ENCODE measurements at regions not wholly inside any gene's neighbourhood (a gene's known extent, or its start where the extent isn't known, plus 50 kb on each side); places are given as distances from the start of the nearest gene placed in this dataset.

DNA sequence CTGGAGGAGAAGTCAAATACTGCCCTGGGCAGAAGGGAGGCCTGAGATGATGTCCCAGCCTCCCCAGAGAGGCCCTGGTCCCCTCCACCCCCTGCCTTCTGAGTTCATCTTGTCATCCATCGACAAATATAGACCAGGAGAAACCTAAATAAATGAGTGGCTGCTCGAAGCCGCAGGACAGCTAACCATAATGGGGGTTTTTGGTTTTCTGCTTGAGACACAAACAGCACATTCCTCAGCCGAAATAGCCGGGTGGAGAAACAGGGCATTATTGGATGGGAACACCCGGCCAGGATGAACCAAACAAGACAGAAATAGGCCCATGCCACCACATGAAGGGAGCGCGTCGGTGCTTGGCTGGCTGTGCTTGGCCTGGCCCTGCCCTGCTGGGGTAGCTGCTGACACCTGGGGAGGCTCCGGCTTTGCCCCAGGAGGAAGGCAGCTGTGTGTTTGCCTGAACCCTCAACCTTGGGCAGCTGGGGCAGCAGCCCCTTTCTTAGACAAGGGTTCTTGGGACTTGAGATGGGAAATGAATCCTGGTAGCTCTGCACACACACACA is 188.1 kb downstream of the IRX5 start:
- DNase-seq (ENCODE audit: low read depth), result no peak

DNA sequence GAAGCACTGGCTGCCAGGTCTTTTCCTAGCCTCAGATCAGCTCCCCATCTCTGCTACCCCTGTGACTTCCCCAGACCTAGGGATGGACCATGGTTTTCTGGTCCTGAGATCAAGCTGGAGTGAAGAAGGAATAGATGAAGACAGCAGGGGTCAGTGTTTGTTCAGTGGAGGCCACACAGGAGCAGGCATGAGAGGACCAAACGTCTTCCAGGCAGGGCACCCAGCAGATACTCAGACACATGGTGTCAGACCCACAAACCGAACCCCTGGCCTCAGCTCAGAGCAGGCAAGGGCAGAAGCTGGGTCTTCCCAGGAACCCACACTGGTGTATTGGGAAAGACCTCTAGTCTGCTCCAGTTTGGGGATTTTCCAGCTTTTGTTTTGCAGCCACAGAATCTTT is 189.7 kb downstream of the IRX5 start:
- DNase-seq (ENCODE audit: low read depth), result no peak

GRCh38 chr16:55120826-55121225 is 190.2 kb downstream of the IRX5 start:
- DNase-seq (ENCODE audit: low read depth), result no peak

DNA sequence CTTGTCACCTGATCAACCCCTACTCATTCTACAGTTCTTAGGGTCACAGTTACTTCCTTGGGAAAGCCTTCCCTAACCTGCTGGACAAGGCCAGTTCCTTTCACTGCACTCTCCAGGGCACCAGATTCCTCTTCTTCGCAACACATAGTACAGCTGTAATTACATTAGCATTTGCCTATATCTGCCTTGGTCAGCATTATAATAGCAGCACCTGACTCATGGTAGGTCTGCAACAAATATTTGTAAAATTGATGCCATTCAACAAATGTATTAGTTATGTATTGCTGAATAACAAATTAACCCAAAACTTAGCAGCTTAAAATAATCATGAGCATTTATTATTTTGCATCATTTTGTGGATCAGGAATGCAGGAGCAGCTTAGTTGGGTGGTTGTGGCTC is 193.0 kb downstream of the IRX5 start:
- no peak for DNase-seq (ENCODE audit: low read depth)

GRCh38 chr16:55125818-55126385 is 195.2 kb downstream of the IRX5 start:
- no peak for DNase-seq (ENCODE audit: low read depth)

DNA sequence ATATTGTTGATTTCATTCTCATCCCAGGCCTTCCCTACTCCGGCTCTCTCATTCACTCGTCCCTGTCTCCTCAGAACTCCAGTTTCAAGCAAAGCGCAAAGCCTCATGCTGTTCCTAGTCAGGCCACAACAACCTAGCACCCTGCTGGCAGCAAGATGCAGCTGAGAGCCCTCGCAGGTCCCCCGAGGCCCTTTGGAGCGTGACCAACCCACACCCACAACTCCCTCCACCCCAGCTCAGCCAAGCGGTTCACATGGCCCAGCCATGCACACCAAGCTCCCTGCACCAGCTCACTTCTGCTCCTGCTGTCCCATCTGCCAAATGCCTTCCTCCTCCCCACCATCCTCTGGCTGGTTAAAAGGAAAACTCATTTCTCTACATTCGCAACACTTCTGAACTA is 195.8 kb downstream of the IRX5 start:
- no peak for DNase-seq (ENCODE audit: low read depth)

DNA sequence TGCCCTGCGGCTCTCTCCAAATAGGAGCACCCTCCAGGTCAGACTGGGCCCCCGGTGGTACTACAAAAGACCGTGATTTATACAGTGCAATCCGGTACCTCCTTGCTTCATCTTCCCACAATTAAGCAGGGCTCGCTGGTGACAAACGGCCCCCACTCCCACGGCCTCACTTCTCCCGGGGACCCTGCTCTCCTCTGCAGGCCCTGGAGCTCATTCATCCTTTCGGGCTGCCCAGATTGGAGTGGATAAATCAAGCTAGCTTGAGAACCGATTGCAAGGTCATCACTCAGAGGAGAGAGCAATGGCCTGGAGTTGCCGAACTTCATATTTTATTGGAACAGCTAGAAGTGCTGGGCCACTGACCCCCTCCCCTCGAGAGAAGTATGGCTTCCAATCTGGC is 193.5 kb upstream of the IRX6 start:
- DNase-seq (ENCODE audit: low read depth), result no peak

- DNase-seq (ENCODE audit: low read depth), result no peak
These were observed 193.1 kb upstream of the IRX6 start for GRCh38 chr16:55130911-55131310.

DNA sequence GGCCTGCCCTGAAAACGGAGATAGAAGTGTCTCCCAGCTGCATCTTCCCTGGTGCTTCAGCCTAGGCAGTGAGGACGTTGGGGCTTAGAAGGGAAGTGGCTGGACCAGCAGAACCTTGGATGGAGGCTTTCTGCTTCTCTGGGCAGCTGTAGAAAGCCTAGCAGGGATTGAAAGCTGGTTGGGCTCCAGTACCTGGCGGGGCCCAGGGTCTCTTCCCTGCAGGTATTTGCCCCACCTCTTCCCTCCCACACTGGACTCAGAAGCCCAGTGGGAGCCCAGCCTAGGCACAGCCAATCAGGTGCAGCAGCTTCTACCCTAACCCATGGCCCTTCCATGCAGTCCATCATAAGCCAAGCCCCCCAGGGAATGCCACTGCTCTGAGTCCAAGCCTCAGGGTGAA is 190.3 kb upstream of the IRX6 start:
- DNase-seq (ENCODE audit: low read depth), result no peak

DNA sequence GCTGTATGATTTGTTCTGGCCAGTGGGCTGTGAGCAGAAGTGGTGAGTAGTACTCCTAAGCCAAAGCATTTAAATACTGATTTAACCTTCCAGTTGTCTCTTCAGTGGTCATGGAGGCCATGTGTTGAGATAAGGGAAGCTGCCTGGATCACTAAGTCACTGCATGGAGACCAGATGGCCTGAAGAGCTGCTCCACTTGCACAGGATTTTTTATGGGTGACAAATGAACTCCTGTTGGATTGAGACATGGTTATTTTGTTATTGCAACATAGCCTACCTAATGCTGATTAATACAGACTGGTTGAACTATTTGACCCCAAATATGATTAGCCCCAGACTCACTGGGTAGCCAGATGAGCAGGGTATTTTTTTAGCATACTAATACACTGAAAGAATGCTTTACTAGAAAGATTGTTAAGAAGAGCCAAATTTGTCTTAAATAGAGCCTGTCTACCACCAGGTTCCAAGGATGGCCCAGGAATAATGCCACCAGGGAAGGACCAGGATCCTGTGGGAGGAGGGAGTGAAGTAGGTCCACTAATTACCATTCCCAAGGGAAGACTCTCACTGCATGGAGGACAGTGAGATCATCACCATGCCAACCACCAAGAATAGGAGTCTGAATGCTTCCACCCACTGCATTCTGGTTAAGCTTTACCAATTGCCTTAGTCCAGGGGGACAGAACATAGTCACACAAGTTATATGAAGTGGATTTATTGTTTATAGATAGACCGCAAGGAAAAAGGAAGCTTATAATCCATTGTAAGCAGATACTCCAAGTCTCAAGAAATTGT is 187.4 kb upstream of the IRX6 start:
- DNase-seq (ENCODE audit: low read depth), result no peak

GRCh38 chr16:55138298-55138697 is 185.7 kb upstream of the IRX6 start:
- DNase-seq (ENCODE audit: low read depth), result no peak

DNA sequence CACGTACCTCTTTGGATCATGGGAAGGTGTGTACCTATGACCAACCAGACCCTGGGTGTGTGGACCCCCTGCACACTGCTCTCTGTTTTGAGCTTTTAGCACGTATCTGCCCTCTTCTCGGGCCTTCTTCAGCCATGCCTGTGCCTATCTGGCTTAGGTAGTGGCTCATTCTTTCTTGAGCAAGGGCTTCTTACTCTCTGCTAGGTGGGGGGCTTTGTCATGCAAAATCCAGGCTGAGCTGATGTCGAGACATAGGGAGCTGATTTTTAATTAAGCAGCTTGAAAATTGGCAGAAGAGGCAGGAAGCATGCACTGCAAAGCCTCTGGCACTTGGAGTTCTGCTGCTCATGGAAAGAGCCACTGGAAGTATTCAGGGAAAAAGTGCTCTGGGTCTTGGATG is 181.6 kb upstream of the IRX6 start:
- DNase-seq (ENCODE audit: low read depth), result no peak

DNA sequence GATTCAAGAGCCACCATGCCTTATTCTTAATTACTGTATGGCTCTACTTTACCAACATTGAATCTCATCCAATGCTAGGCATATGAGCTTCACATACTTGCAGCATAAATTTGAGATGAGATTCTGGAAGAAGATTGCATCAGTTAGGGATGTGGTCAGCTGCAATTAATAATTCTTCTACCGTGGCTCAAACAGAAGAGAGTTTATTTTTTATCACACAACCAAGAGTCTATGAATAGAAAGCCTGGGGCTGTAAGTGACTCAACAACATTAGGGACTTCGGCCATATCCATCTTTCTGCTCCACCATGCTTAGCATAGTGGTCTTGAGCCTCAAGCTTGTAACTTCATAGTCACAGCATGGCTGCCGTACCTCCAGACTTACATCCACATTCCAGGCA is 179.4 kb upstream of the IRX6 start:
- DNase-seq (ENCODE audit: low read depth), result no peak

- DNase-seq (ENCODE audit: low read depth), result no peak
These were observed 178.0 kb upstream of the IRX6 start for GRCh38 chr16:55145771-55146603.

GRCh38 chr16:55146966-55147365 is 177.0 kb upstream of the IRX6 start:
- DNase-seq (ENCODE audit: low read depth), result no peak

DNA sequence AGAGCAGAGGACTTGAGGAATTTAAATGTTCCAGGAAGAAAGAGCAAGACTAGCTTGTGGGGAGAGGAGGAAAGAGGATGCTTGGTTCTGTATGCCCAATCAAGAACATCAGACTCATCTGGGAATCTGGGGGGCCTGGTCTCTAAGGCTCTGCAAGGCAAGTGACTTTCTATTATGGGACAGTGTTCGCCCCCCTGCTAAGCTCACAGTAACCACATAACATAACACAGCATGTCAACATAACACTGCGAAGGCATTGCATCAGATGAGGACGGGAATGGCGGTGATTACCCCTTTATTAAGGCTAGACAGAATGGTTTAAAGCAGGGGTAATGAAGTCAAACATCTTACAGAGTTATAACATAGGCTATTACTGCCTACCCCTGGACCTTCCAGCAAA is 176.6 kb upstream of the IRX6 start:
- no peak for DNase-seq (ENCODE audit: low read depth)

GRCh38 chr16:55149622-55150021 is 174.4 kb upstream of the IRX6 start:
- no peak for DNase-seq (ENCODE audit: low read depth)

- no peak for DNase-seq (ENCODE audit: low read depth)
These were observed 172.3 kb upstream of the IRX6 start for GRCh38 chr16:55151561-55152305.

DNA sequence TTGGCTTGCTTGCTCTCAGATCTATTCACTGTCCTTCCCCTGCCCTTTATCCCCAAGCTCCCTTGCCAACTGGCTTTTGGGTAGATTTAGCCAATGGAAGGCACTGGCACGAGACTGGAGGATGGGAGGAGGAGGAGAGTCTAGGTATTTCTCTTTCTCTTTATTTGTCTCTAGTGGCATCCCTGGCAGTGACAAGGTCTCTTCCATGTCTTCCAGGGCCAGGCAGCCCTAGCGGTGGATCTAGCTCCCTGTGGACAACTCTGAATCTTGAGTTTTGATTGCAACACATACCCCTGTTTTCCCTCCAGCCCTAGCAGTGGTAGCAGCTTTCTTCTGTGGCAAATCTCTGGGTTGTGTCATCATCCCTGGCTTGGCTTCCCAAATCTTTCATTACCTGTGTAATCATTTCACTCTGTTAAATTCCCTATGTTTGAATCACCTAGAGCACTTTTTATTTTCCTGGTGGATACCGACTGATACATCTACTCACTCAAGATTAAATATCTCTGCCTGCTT is 171.1 kb upstream of the IRX6 start:
- DNase-seq (ENCODE audit: low read depth), result no peak

- no peak for DNase-seq (ENCODE audit: low read depth)
These were observed 169.7 kb upstream of the IRX6 start for GRCh38 chr16:55154262-55154661.

DNA sequence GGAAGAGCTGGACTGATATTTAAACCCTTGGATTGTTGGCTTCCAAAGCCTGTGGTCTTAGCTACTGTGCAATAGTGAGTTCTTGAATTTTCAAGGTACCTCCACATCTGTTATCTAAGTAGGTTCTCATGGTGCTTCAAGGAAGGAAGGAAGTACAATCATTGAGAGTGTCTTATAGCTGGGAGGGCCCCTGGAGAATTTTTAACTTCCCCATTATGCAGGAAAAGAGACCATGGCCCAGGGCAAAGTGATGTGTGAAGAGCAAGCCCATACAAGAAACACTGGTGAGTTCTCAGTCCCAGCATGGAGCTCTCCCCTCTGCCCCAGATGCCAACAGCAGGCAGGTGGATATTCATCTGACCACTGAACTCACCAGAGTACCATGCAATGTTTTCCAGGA is 169.0 kb upstream of the IRX6 start:
- no peak for DNase-seq (ENCODE audit: low read depth)

GRCh38 chr16:55155815-55156214 is 168.2 kb upstream of the IRX6 start:
- DNase-seq (ENCODE audit: low read depth), result no peak

All from activated T-helper 1 cell treated with Interleukin-2 at 50 U/mL for 16 hours (primary cell).